IMR-90 (cell line): ENCODE measurements at regions not wholly inside any gene's neighbourhood (a gene's known extent, or its start where the extent isn't known, plus 50 kb on each side); places are given as distances from the start of the nearest gene placed in this dataset.

Source experiments
- BHLHE40 ChIP-seq: fragments of 150-350 bp; IDR thresholded peaks from 2 replicates; pipeline ENCODE4 v1.6.1; 2016; ENCODE audit warnings: mild to moderate bottlenecking, low read depth, low read length
- FOS ChIP-seq: fragments of 150-350 bp; IDR thresholded peaks from 2 replicates; pipeline ENCODE4 v1.6.1; 2016; ENCODE audit warnings: low read depth, low read length
- MAFK ChIP-seq: IDR thresholded peaks from 2 replicates; pipeline ENCODE4 v1.6.1; 2012; ENCODE audit warnings: low read depth, low read length, improper control_type of control experiment
- MAZ ChIP-seq: IDR thresholded peaks from 2 replicates; pipeline ENCODE4 v1.6.1; 2012; ENCODE audit warnings: low read depth, mild to moderate bottlenecking, low read length, improper control_type of control experiment, moderate library complexity, borderline replicate concordance
- MXI1 ChIP-seq: IDR thresholded peaks from 2 replicates; pipeline ENCODE4 v1.6.1; 2012; ENCODE audit warnings: low read depth, mild to moderate bottlenecking, low read length, moderate library complexity, borderline replicate concordance
- NFE2L2 ChIP-seq: fragments of 150-350 bp; IDR thresholded peaks from 2 replicates; pipeline ENCODE4 v1.6.1; 2016; ENCODE audit warnings: low read depth, mild to moderate bottlenecking, low read length
- POLR2A ChIP-seq: IDR thresholded peaks from 2 replicates; pipeline ENCODE4 v1.6.1; 2012; ENCODE audit warnings: mild to moderate bottlenecking, low read depth, low read length
- RAD21 ChIP-seq: IDR thresholded peaks from 2 replicates; pipeline ENCODE4 v1.6.1; 2012; ENCODE audit warnings: low read length, improper control_type of control experiment
- SMC3 ChIP-seq: fragments of 150-350 bp; IDR thresholded peaks from 2 replicates; pipeline ENCODE4 v1.6.1; 2016; ENCODE audit warnings: low read depth, mild to moderate bottlenecking, antibody characterized with exemption, low read length, moderate library complexity
- TF ChIP-seq, protein P1 (sequence below): conservative IDR thresholded peaks from 2 replicates; pipeline ENCODE4 v1.5.1; 2012; ENCODE audit warnings: mild to moderate bottlenecking, low read depth, low read length, improper control_type of control experiment
- TF ChIP-seq, protein P2 (sequence below): fragments of 150-350 bp; IDR thresholded peaks from 2 replicates; pipeline ENCODE4 v1.6.1; 2017; ENCODE audit warnings: mild to moderate bottlenecking, antibody characterized with exemption, low read length, low read depth
- TF ChIP-seq, protein P3 (sequence below): fragments of 150-350 bp; IDR thresholded peaks from 2 replicates; pipeline ENCODE4 v1.6.1; 2016; ENCODE audit warnings: low read depth, mild to moderate bottlenecking, low read length, moderate library complexity, borderline replicate concordance

DNA sequence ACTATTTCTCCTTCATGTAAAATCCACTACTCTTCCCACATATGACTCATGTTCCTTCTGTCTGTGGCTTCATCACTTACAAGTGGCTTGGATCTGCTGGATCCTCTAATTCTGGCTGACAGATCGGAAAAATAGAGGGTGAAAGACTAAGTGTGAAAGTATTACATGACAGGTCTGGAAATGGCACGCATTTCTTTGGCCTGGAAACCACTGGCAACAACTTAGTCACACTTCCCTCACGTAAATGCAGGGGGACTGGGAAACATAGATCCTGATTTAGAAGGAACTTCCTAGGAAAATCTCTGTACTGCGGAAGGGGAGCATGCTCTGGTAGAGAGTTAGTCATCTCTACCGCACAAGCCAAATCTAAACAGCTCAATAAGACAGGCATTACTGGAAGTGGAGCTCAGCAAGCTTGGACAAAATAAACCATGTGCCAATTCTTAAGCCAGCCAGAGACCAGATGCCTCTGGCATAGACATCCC is 305.4 kb upstream of the PTBP2 start:
- TF ChIP-seq, protein P1, sequence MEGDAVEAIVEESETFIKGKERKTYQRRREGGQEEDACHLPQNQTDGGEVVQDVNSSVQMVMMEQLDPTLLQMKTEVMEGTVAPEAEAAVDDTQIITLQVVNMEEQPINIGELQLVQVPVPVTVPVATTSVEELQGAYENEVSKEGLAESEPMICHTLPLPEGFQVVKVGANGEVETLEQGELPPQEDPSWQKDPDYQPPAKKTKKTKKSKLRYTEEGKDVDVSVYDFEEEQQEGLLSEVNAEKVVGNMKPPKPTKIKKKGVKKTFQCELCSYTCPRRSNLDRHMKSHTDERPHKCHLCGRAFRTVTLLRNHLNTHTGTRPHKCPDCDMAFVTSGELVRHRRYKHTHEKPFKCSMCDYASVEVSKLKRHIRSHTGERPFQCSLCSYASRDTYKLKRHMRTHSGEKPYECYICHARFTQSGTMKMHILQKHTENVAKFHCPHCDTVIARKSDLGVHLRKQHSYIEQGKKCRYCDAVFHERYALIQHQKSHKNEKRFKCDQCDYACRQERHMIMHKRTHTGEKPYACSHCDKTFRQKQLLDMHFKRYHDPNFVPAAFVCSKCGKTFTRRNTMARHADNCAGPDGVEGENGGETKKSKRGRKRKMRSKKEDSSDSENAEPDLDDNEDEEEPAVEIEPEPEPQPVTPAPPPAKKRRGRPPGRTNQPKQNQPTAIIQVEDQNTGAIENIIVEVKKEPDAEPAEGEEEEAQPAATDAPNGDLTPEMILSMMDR: no peak
- TF ChIP-seq POLR2A (no peak), SMC3 (no peak), RAD21 (peak; percentile 21; the same call in 1 of the 2 replicates), MAZ (no peak), FOS (peak; percentile 68), MXI1 (no peak), BHLHE40 (peak; percentile 96), NFE2L2 (peak; percentile 15; the same call in 1 of the 2 replicates), MAFK (no peak)
- TF ChIP-seq, protein P2, sequence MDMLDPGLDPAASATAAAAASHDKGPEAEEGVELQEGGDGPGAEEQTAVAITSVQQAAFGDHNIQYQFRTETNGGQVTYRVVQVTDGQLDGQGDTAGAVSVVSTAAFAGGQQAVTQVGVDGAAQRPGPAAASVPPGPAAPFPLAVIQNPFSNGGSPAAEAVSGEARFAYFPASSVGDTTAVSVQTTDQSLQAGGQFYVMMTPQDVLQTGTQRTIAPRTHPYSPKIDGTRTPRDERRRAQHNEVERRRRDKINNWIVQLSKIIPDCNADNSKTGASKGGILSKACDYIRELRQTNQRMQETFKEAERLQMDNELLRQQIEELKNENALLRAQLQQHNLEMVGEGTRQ: no peak
- TF ChIP-seq, protein P3, sequence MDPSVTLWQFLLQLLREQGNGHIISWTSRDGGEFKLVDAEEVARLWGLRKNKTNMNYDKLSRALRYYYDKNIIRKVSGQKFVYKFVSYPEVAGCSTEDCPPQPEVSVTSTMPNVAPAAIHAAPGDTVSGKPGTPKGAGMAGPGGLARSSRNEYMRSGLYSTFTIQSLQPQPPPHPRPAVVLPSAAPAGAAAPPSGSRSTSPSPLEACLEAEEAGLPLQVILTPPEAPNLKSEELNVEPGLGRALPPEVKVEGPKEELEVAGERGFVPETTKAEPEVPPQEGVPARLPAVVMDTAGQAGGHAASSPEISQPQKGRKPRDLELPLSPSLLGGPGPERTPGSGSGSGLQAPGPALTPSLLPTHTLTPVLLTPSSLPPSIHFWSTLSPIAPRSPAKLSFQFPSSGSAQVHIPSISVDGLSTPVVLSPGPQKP: no peak
